ENCODE measurements at regions not wholly inside any gene's neighbourhood (a gene's known extent, or its start where the extent isn't known, plus 50 kb on each side); places are given as distances from the start of the nearest gene placed in this dataset.

DNA sequence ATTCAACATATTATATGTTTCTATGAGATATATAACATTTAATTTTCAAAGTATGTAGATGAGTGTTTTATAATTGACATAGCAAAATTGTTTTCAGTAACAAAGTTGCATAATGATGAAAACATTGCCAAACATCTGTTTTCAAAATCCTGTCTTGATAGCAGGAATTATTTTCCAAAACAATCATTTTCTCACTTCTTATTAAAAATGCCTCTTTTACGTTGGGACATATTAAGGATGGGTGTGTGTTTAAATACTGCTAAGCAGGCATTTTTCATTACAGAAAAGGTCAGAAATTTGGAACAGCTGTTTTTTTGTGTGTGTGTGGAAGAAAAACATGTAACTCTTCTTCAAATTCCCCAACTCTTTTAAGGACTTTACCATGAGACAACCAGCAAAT, 452.0 kb downstream of the SPRY1 start:
- no peak for DNase-seq

DNA sequence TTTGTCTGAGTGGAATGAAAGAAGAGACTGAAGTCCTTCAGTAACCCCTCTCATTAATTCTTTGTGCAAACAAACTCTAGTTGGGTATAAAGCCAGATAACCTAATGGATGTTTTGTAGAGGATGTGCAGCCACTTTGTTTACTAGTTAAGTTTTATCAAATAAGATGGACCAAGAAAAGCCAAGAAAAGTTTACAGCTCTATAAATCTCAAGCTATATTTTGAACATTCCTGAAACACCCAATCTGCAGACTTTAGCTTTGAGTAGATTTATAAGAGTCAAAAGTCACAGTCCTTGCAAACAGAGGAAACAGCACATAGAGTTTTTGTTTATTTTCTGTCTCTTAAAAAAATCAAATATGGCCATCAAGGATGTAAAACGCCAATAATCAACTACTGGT, 452.9 kb downstream of the SPRY1 start:
- DNase-seq, result no peak

DNA sequence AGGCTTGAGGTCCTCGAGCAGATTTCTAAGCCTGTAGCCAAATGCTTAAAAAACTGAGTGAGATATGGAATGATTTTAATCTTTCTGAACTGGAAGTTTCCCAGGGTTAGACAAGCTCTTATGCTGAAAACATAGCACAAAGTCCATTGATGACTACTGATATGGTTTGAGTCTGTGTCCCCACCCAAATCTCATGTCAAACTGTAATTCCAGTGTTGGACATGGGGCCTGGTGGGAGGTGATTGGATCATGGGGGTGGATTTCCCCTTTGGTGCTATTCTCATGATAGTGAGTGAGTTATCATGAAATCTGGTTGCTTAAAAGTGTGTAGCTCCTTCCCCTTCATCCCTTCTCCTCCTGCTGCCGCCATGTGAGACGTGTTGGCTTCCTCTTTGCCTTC, 454.9 kb downstream of the SPRY1 start:
- DNase-seq, result no peak

DNA sequence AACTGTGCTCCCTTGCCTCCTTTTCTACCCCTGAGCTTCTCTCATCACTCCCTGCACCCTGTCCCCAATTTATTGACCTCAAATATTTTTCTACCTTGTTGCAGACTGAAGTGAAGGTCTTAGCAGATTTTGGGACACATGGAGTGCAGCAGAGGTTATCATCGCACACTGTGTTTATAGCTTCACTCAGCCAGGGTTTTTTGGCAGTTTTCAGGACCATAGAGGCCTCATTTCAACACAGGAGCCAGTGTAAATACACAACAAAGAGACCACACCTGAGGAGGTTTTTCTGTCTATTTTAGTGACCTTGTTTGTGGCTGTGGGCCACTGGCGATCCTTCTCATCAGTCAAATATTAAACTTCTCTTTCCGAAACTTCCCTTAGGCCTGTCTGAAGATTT, 457.1 kb downstream of the SPRY1 start:
- DNase-seq, result no peak

DNA sequence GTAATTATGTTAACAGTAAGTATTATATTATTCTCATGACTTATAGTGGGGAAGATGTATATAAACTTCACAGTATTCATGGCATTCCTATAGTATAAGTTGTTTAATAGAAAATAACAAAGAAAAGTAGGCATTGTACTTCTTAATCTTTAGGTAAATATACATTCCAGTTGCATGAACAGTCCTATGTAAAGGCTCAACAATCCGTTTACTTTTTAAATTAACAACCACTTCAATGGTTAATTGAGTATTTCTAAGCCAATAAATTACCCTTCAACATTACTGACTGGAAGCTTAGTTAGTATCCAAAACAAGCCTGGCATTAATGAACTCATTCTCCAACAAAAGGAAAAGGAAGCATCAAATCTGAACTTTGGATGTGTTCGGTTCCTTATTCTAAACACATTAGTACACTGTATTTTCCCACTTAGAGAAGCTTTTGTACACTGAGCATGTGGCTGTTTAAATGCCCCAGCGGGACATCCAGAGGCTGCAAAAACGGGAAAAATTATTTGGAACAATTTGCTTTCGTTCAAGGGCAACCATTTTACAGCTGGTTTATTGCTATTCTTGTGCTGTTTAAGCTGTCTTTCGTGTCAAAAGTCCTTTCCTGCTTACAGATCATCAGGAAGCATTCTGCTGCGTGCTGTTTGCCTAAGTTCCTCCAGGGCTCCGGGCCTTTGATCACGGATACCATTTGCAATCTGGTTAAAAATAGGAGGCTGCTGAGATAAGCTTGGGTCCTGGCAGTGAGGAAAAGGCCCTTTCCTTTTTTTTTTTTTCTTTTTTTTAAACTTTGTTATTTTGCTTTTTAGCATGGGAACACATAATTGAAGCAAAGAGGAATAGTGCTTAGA, 460.3 kb downstream of the SPRY1 start:
- peak in 4 of 14 donors; percentile 3 to 8 (median 8) for DNase-seq

DNA sequence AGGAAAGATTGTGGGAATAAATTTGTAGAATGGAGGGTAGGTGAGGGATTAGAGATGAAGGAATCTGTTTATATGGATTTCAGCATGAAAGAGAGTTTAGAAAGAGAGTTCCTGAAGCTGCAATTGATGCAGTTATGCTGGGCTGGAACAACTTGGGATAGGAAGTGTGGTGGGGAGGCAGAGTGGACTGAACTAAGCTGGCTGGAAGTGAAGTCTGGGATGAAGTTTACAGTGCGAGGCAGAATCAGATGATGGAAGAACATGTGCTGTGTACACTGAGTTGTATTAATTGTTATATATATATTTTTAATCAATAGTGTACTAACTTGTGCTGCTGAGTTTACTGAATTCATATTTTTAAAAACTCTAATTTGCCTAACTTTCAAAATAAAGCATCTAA, 461.9 kb downstream of the SPRY1 start:
- DNase-seq, result no peak

DNA sequence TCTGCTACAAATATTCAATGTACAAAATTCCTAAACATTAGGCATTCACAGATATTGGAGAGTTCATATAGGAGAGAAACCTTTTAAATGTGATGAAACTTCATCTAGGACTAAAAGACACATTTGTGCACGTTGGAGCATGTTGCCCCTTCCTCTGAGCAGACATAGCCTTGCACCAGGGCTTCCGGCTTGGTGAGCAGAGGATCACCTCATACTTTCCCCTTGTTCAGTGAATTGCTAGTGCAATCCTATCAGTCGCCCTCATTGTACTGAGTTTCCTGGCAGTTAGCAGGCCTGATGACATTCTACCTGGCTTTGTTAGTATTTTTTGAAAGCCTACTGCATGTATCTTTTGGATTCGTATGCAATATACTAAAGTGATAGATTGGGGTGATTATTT, 466.2 kb downstream of the SPRY1 start:
- DNase-seq, result no peak

DNA sequence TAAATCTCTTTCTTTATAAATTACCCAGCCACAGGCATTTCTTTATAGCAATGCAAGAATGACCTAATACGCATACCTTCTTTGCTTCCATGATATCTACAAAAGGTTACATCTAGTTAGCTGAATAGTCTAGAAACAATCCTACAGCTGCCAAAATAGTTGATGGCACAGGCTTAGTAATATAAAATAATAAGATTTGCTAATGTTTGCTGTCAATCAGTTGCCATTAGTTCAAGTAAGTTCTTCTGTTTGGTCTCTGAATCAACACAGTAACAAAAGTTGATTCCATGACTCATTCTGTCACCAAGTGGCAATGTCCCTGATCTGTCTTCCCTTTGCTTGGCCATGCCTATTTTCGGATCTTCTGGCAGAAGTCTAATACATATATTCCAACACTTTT, 470.2 kb downstream of the SPRY1 start:
- no peak for DNase-seq

DNA sequence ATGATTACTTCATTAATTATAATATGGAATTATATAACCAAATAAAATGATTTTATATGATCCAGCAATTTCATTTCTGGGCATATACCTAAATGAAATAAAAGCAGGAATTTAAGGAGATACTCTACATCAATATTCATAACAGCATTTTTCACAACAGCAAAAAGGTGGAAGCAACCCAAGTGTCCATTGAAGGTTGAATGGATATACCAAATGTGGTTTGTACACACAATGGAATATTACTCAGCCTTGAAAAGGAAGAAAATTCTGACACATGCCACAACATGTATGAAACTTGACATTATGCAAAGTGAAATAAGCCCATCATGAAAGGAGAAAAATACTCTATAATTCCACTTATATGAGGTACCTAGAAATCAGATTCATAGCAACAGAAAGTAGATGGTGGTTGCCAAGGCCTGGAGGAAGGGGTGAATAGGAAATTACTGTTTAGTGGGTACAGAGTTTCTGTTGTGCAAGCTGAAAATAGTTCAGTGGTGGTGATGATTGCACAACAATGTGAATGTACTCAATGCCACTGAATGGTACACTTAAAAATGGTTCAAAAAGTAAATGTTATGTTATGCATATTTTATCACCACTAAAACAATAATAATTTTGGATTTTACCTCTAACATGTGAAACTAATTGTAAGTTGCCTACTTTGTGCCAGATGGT, 471.5 kb downstream of the SPRY1 start:
- DNase-seq, result no peak

DNA sequence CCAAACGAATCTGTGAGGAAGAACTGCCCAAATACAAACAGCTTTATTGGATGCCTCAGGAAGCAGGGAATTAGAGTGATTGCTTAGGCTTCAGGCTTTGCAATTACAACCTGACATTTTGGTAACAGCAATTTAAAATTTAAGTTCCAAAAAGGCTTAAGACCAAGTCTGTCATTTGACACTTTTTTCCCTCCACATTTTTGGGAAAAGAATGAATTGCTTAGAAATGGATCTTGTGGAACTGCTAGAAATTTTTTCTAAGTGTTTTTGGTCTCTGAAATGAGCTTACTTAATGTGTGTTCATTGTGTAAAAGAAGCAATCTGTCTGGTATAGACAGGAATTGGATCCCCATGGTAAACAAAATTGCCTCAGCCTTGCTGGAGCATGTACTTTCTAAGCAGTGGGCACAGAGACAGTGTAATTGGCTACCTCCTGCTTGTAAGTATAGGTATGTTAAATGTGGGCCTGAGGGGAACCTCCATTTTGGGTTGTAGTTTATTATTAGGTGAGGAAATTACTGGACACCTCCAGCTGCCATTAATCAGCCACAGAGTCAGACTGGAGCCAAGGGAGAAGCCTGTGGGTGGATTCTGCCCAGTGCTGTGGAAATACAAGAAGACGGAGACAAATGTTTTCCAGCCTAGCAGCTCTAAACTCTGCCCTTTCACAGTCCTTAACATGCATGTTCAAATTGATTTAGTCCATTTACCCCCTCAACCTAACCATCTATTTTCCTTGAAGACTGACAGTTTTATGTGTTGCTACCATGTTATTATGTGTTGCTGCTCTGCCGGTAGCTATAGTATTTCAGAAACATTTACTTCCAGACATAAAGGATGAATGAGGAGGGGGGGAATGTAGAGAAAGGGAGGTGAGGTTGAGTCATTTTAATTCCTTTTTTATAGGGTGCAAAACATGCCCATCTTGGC, 473.0 kb downstream of the SPRY1 start:
- no peak for DNase-seq

DNA sequence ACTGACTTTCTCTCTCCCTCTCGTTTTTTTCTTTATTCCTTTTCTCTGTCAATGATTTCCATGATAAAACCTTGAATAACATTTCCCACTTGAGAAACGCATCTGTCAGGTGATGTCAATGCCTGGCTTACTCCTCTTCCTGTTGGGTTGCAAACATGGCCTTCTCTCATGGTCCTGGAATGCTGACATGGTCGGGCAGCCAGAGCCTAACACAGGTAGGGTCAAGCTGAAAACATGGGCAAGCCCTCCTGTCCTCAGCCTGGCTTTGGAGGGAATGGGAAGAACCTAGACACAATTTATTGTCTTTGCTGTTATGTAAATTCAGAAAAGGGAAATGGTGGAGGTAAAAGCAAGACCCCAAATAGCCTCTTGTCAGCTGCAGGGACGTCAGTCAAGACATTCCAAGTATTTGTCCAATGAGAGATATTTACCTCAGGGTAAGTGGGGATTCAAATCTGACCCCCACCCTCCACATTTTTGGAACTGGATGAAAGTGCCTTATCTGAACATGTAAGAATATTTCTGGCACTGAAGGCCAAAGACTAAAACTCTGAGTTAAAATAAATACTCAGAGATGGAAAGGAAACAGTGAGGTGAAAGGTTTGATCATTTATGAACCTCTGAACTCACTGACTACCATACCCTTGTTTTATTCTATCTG, 473.8 kb downstream of the SPRY1 start:
- DNase-seq, result no peak

DNA sequence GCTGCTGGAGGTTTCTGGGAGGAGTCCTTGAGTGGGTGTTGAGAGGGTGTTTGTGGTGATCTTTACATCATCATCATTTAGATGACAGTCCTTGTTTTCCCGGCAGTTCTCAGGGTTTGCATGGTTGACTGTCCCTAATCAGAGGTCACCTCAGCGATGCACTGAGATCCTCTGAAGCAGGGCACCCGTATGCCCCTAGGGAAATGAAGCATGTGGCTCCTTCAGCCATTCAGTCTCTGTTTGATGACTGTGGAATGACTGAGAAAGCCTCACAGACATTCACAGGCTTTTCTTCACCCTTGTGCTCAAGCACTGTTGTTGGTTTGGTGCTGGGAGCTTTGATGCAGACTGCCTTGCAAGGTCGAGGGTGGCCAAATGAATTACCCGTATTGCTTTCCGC, 474.7 kb downstream of the SPRY1 start:
- DNase-seq, result no peak

DNA sequence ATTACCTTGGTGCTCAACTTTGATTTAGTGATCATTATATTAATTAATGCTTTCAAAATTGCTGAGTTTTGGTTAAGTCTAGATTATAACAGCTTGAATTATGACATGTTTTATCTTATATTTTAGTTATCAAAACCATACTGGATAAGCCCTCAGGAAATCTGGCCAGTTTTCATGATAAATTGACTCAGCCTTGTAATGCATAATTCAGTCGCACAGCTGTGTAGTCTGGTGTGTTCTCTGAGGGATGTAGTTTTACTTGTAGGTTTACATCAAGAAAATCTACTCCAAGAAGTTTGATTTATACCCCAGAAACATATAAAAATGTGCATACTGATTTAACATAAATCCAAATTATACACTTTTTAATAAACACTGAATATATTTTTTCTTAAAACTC, 477.5 kb downstream of the SPRY1 start:
- DNase-seq, result no peak

DNA sequence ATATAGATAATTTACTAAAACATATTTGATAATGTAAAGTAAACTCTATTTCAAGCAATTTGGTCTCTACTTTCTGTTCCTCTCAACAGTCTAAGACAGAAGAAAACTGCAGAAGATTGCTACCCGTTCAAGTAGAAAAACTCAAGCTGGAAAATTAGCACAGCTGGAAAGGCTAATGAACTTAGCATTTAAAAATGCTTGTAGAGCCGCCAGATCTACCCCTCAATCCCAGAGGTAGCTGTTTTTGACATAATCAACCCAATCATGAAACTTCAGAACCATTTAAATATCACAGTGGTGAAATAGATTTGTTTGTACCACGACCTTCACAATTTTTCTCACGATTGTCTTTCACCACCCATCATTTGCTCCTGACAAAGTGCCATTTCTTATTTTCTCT, 479.5 kb downstream of the SPRY1 start:
- no peak for DNase-seq

DNA sequence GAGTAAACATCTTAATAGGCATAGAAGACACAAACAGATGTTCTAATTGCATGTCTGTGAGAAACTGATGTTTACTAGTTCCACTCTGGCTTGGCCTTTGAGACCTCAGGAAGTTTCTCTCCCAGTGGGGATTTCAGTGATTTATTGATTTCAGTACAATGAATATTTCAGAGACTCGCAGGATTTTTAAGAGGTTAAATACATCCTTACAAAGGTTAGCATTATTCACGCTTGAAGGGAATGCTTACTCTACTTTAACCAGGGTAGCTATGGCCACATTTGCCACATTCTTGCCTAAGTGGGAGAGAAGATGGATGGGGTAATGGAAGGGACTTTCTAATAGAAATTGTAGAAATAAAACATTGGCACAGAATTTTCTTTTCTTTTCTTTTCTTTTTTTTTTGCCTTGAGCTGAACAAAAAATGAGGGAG, 480.1 kb downstream of the SPRY1 start:
- DNase-seq, result no peak

DNA sequence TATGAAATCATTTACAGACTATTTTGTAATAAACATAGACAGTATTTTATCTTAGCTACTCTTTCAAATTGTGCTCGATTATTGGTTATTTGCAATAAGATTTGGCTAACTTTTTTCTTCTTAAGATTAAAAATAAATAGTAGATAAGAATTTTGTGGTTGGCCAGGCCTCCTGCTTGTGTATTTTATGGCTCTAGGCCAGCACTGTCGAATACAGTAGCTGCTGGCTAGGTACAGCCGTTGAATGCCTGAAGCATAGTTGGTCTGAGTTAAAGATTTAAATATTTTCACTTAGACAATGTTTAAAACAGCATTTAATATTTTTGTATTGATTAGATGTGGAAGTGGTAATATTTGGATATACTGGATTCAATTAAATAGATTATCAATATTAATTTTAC, 481.0 kb downstream of the SPRY1 start:
- no peak for DNase-seq

DNA sequence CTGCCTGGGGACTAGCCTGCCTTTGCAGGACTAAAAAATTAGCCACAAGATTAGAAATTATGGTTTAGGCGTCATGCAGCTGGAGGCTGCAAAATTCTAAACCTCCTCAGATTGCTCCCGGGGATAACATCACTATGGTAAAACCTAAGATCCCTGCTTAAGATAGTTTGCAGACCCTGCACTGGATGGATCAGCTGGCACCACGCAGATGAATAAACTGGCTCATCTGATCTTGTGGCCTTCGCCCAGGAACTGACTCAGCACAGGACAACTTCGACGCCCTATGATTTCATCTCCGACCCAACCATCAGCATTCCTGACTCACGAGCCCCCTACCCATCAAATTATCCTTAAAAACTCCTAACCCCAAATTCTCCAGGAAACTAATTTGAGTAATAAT, 482.4 kb downstream of the SPRY1 start:
- no peak for DNase-seq

DNA sequence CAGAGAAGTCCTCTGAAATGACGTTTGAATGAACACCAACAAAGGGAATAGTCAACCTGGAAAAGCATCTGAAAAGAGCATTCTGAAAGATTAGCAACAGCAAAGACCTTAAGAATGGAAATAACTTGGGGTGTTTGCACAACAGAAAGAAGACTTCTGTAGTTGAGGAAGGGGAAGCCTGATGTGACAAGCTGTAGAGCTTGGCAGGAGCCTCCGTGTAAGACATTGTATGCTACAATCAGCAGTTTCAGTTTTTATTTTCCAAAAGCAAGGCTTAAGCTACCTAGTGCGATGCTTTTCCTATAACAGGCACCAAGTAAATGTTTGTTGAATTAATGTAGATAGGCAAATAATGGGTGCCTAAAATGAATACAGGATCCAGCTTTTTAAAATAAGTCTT, 484.0 kb downstream of the SPRY1 start:
- DNase-seq, result no peak

DNA sequence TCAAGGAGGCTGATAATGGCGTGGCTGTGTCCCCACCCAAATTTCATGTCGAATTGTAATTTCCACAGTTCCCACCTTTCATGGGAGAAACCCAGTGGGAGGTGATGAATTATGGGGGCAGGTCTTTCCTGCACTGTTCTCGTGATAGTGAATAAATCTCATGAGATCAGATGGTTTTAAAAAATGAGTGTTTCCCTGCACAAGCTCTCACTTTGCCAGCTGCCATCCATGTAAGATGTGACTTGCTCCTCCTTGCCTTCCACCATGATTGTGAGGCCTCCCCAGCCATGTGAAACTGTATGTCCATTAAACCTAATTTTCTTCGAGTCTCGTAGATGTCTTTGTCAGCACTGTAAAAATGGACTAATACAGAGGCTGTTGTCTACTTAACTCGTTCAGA, 488.3 kb downstream of the SPRY1 start:
- DNase-seq, result no peak

DNA sequence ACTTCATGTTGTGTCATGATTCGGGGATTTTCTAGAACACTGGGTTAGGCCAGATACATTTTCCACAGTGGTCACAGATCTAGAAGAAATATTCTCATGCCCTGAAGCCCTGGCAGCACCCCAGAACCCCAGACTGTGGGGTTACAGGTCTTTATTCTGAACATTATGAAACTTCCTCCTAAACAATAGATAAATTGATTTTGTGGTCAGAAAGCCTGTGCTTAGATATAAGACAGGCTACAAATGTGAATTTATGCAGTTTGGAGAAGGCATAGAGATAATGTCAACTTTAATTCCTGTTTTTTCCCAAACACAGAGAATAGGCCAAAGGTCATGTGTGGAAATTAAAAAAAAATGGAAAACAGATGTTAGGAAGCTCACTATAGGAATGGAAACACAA, 492.9 kb downstream of the SPRY1 start:
- no peak for DNase-seq

DNA sequence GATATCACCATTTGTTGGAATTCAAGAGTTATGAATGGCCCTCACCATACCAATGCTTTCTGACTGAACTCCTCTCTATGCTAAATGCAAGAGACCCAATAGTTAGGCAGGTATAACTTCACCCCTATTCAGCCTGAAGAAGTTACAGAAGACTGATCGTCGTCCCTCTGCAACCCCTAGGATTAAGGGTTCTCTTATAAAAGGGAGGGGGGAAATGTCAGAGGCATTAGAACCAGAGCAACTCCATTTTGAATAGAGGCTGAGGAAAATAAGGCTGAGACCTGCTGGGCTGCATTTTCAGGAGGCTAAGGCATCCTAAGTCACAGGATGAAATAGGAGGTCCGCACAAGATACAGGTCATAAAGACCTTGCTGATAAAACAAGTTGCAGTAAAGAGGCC, 494.3 kb downstream of the SPRY1 start:
- no peak for DNase-seq

DNA sequence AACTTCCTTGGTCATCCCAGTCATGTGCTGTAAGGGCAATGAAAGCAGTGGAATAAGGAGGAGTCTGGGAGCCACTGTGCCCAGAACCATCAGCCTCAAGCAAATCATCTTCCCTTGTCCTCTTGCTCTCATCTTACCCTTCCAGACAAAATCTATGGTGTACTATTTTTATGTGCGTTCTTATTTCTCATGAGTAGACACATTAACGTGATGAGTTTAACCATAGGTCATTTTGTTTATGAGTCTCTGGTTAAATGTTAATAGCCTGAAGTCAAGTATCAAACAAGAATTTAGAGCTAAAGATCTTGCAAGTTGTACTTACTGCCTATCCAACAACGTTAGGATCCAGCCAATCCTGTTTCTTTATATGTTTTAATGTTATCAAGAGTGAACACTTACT, 495.3 kb downstream of the SPRY1 start:
- DNase-seq, result no peak
